K562 (cell line): ENCODE measurements at regions not wholly inside any gene's neighbourhood (a gene's known extent, or its start where the extent isn't known, plus 50 kb on each side); places are given as distances from the start of the nearest gene placed in this dataset.

ENCODE experiments used
- JUN ChIP-seq, 2 experiments: sonication (generic) in 1 of 2; formaldehyde crosslinking in 1 of 2; IDR thresholded peaks; 2 replicates each; pipeline versions ENCODE4 v1.6.1 to v1.8.0; 2012 to 2022; ENCODE audit warnings: borderline replicate concordance in 2 of 2, mild to moderate bottlenecking in 2 of 2, improper control_type of control experiment in 1 of 2, low read depth in 1 of 2, low read length in 1 of 2, missing genetic modification reagents in 1 of 2
- MAFK ChIP-seq: IDR thresholded peaks from 2 replicates; pipeline ENCODE4 v1.6.1; 2011; ENCODE audit warnings: low read length, improper control_type of control experiment
- RBBP5 ChIP-seq: fragments of 200-600 bp; sonication (generic); IDR thresholded peaks from 2 replicates; pipeline ENCODE4 v1.6.1; 2012; ENCODE audit warnings: borderline replicate concordance, mild to moderate bottlenecking, low read length, control low read depth, inconsistent platforms; ENCODE audit not compliant: insufficient read depth, poor library complexity, severe bottlenecking
- REST ChIP-seq, 2 experiments: fragments of 450-650 bp; formaldehyde crosslinking in 1 of 2; IDR thresholded peaks; 2 replicates each; pipeline versions ENCODE4 v1.4.0 to v1.6.1; 2014 to 2020; ENCODE audit warnings: mild to moderate bottlenecking in 2 of 2, borderline replicate concordance in 1 of 2, low read depth in 1 of 2
- SIN3A ChIP-seq, 2 experiments: fragments of 150-350 bp in 1 of 2; IDR thresholded peaks; 2 replicates each; pipeline ENCODE4 v1.6.1; 2011 to 2016; ENCODE audit warnings: borderline replicate concordance in 2 of 2, low read depth in 2 of 2, low read length in 2 of 2, mild to moderate bottlenecking in 2 of 2, moderate library complexity in 2 of 2; ENCODE audit not compliant: control insufficient read depth in 1 of 2
- TAF15 ChIP-seq: fragments of 200-400 bp; formaldehyde crosslinking; IDR thresholded peaks from 2 replicates; pipeline ENCODE4 v1.6.1; 2017; ENCODE audit warnings: mild to moderate bottlenecking, low read depth, low read length, moderate library complexity
- ZNF695 ChIP-seq: fragments of 450-650 bp; formaldehyde crosslinking; IDR thresholded peaks from 2 replicates; pipeline ENCODE4 v1.4.0; 2020; ENCODE audit warnings: mild to moderate bottlenecking, moderate library complexity
- TF ChIP-seq, protein P1 (sequence below), 3 experiments: IDR thresholded peaks in 2 of 3; conservative IDR thresholded peaks in 1 of 3; 2 replicates each; pipeline ENCODE4 v1.5.1; 2011 to 2012; ENCODE audit warnings: low read length in 3 of 3, mild to moderate bottlenecking in 3 of 3, control low read depth in 2 of 3, improper control_type of control experiment in 1 of 3, inconsistent platforms in 1 of 3, low read depth in 1 of 3, mixed read lengths in 1 of 3, moderate library complexity in 1 of 3; ENCODE audit not compliant: insufficient read depth in 2 of 3

DNA sequence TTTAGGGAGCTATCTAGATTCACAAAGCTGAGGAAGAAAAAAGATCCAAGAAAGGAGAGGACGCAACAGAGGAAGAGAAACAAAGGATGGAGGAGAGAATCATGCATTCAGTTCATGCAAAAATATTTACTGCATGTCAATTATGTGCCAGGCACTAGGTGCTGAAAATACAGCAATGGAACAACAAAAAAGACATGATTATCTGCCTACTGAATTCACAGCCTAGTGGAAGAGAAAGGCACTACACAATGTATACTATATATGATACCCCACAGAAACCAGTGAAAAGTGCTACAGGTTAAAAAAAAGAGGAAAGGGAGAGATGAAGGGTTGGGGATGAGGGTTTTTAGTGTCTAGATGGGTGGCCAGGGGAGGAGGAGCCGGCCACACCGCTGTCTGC is 520.4 kb upstream of the CELF2 start:
- TF ChIP-seq JUN (IDR thresholded peaks at IDR 0.05; ENCODE audit: borderline replicate concordance, low read depth, low read length) (no peak), JUN (CRISPR knock-in tag; IDR thresholded peaks at IDR 0.05; ENCODE audit: borderline replicate concordance) (no peak), ZNF695 (CRISPR knock-in tag) (no peak), RBBP5 (no peak), TAF15 (no peak), MAFK (no peak), REST (IDR thresholded peaks at IDR 0.05; ENCODE audit: borderline replicate concordance) (no peak), REST (CRISPR knock-in tag; IDR thresholded peaks at IDR 0.05; ENCODE audit: low read depth) (no peak), SIN3A (IDR thresholded peaks at IDR 0.05; ENCODE audit: borderline replicate concordance in 2 of 2, control insufficient read depth in 1 of 2, low read depth in 2 of 2, low read length in 2 of 2) (no peak)
- TF ChIP-seq, protein P1, sequence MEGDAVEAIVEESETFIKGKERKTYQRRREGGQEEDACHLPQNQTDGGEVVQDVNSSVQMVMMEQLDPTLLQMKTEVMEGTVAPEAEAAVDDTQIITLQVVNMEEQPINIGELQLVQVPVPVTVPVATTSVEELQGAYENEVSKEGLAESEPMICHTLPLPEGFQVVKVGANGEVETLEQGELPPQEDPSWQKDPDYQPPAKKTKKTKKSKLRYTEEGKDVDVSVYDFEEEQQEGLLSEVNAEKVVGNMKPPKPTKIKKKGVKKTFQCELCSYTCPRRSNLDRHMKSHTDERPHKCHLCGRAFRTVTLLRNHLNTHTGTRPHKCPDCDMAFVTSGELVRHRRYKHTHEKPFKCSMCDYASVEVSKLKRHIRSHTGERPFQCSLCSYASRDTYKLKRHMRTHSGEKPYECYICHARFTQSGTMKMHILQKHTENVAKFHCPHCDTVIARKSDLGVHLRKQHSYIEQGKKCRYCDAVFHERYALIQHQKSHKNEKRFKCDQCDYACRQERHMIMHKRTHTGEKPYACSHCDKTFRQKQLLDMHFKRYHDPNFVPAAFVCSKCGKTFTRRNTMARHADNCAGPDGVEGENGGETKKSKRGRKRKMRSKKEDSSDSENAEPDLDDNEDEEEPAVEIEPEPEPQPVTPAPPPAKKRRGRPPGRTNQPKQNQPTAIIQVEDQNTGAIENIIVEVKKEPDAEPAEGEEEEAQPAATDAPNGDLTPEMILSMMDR (IDR thresholded peaks at IDR 0.05 in 2 of 3, conservative IDR thresholded peaks at IDR 0.05 in 1 of 3; ENCODE audit: insufficient read depth in 2 of 3, low read depth in 1 of 3, low read length in 3 of 3): no peak
